Epithelial cell of esophagus (primary cell): ENCODE measurements at regions not wholly inside any gene's neighbourhood (a gene's known extent, or its start where the extent isn't known, plus 50 kb on each side); places are given as distances from the start of the nearest gene placed in this dataset.

Experiments used
- DNase-seq: peaks from one replicate; pipeline ENCODE4 v3.0.0; 2010; ENCODE audit warnings: low read depth
- H3K4me3 ChIP-seq: 2 replicates; pipeline ENCODE4 v1.5.1; 2011; ENCODE audit warnings: mild to moderate bottlenecking, low read length, control low read depth
- TF ChIP-seq, protein P1 (sequence below): IDR thresholded peaks from 2 replicates; pipeline ENCODE4 v1.5.1; 2011; ENCODE audit warnings: low read depth, mild to moderate bottlenecking, low read length, control low read depth, inconsistent platforms; ENCODE audit not compliant: insufficient read depth; ENCODE audit errors: missing control alignments

- no peak overlapping the region for H3K4me3 ChIP-seq
- TF ChIP-seq, protein P1, sequence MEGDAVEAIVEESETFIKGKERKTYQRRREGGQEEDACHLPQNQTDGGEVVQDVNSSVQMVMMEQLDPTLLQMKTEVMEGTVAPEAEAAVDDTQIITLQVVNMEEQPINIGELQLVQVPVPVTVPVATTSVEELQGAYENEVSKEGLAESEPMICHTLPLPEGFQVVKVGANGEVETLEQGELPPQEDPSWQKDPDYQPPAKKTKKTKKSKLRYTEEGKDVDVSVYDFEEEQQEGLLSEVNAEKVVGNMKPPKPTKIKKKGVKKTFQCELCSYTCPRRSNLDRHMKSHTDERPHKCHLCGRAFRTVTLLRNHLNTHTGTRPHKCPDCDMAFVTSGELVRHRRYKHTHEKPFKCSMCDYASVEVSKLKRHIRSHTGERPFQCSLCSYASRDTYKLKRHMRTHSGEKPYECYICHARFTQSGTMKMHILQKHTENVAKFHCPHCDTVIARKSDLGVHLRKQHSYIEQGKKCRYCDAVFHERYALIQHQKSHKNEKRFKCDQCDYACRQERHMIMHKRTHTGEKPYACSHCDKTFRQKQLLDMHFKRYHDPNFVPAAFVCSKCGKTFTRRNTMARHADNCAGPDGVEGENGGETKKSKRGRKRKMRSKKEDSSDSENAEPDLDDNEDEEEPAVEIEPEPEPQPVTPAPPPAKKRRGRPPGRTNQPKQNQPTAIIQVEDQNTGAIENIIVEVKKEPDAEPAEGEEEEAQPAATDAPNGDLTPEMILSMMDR, result no peak
- DNase-seq, result peak; percentile 96
These were observed 169.5 kb upstream of the SVIL start for GRCh38 chr10:29804025-29804852.

- TF ChIP-seq, protein P1, result no peak
- no peak for DNase-seq
- H3K4me3 ChIP-seq, result no peak overlapping the region
These were observed 167.4 kb upstream of the SVIL start for GRCh38 chr10:29802171-29802570.

DNA sequence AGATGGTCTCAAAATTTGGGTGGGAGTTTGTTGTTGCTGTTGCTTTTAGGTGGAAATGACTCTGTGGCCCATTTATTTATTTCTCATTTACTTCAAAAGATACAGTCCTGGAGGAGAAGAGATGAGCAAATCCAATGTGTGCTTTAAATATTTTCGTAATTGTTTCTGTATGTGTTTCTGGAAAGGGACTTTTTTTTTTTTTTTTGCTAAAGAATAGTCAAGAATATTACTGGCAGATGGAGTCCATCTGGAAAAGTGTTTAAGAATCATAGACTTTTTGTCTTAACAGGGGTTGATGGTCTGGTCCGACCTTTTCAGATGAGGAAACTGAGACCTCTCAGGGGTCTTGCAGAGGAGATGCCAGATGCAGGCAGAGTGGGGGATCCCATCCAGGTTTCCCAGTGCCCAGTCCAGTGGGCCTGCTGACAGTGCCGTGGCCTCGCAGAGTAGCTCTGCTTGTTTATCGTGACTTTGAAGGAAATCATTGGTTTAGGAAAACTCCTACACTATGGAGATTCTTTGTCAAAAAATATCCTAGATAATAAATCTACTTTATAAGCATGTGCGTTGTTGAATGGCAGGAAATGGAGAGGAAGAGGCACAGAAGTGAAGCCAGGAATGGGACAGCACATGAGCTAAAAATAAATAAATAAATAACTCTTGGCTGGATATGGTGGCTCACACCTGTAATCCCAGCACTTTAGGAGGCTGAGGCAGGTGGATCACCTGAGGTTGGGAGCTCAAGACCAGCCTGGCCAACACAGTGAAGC is 164.3 kb upstream of the SVIL start:
- no peak overlapping the region for H3K4me3 ChIP-seq
- TF ChIP-seq, protein P1, result no peak
- no peak for DNase-seq

DNA sequence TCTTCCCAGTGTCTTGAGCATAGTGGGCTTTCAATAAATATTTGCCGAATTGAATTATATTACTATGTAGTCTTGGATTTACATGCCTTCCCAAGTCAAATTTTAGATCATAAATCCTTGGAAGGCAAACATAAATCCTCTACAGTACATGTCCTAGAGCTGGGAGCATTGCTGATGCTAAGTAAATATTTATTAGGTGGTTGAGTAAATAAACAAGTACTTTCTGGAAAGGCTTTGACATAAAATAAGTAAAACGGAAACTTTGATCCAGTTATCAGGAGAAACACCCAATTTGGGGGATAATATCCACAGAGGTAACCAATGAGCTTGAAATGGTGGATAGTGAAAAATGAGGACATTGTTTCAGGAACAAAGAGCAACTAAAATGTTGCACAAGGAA is 162.8 kb upstream of the SVIL start:
- DNase-seq, result no peak
- no peak overlapping the region for H3K4me3 ChIP-seq
- TF ChIP-seq, protein P1, result no peak

GRCh38 chr10:29795850-29796249 is 161.1 kb upstream of the SVIL start:
- TF ChIP-seq, protein P1, result no peak
- no peak overlapping the region for H3K4me3 ChIP-seq
- DNase-seq, result no peak

DNA sequence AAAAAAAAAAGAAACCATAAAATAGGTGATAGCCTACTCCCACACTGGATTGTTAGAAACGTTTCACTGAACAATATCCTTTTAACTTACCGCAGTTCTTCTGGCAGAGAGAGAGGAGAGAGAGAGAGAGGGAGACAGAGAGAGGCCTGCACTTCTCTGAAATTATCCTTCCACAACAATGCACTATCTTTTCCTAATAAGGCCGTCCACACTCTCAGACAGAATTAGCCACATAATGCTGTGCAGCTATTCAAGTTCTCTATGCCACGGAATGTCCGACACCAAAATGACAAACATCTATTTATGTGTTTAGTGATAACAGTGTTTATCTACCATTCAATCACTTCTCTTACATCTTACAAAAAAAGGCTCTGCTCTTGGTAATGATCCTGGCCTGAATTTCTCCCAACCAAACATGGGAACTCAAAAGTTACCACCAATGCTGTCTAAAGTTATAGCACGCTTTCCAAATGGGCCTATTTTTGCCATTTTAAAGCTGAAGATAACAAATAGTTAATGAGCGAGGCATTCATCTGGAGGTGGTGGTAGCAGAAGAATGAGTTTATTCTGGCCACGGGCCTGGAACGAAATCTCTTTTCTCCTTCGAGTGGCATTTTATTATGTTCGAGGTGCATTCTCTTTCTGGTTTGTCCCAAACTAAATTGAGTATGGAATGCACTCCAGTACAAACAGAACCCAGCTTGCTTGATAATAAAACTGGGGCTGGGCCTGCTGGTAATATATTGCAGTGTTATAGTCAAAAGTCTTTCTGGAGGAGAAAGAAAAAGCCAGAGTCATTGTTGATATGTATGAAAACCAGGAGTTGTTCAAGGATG is 160.2 kb upstream of the SVIL start:
- TF ChIP-seq, protein P1, result no peak
- no peak for DNase-seq
- H3K4me3 ChIP-seq, result no peak overlapping the region
